GM21737 (cell line): ENCODE measurements at regions not wholly inside any gene's neighbourhood (a gene's known extent, or its start where the extent isn't known, plus 50 kb on each side); places are given as distances from the start of the nearest gene placed in this dataset.

Experiments
- ATAC-seq: cut with Tn5 transposase; IDR thresholded peaks from one replicate; pipeline ENCODE4 v1.9.1; 2021; ENCODE audit warnings: mild to moderate bottlenecking, moderate library complexity; ENCODE audit not compliant: unreplicated experiment

- ATAC-seq, result no peak
These were observed 279.6 kb downstream of the RERGL start for GRCh38 chr12:17810399-17810798.

GRCh38 chr12:17809206-17809605, 280.8 kb downstream of the RERGL start:
- no peak for ATAC-seq

- ATAC-seq, result no peak
These were observed 287.0 kb downstream of the RERGL start for GRCh38 chr12:17802657-17803641.

- ATAC-seq, result no peak
These were observed 296.1 kb downstream of the RERGL start for GRCh38 chr12:17793854-17794253.

- ATAC-seq, result no peak
These were observed 311.8 kb downstream of the RERGL start for GRCh38 chr12:17778242-17778641.

- ATAC-seq, result no peak
These were observed 326.6 kb downstream of the RERGL start for GRCh38 chr12:17763366-17763765.

- ATAC-seq, result no peak
These were observed 330.0 kb downstream of the RERGL start for GRCh38 chr12:17759982-17760381.
